ENCODE measurements at regions not wholly inside any gene's neighbourhood (a gene's known extent, or its start where the extent isn't known, plus 50 kb on each side); places are given as distances from the start of the nearest gene placed in this dataset.

GRCh38 chr2:7479603-7480002 is 562.4 kb downstream of the RNF144A start:
- TF ChIP-seq CTCF (IDR thresholded peaks at IDR 0.05) (no peak), POLR2A (IDR thresholded peaks at IDR 0.05) (no peak)
